CD4-positive, alpha-beta T cell treated with Interferon gamma for 1 hour (primary cell): ENCODE measurements at regions not wholly inside any gene's neighbourhood (a gene's known extent, or its start where the extent isn't known, plus 50 kb on each side); places are given as distances from the start of the nearest gene placed in this dataset.

Experiments used
- DNase-seq: peaks from one replicate; pipeline ENCODE4 v3.0.0-alpha.2; 2020

- no peak for DNase-seq
Measured at GRCh38 chr16:79366635-79367034, 233.9 kb downstream of the MAF start.

DNA sequence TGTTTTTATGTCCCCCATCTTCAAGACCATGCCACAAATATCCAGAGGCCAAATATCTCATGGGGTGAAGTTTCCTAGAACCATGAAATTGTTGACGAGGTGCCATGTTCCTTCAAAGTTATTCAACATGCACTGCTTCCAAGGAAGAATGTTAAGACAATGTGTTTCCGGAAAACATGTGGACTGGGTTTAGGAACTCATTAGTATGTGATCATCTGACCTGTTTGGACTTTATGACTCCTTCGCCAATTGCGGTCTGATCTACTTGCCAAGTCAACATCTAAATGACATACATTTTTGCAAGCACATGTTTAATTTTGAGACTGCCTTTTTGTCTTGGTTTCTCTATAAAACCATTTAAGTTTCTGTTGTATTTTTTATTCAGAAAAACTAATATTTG is 234.8 kb downstream of the MAF start:
- no peak for DNase-seq

- DNase-seq, result no peak
Measured at GRCh38 chr16:79363484-79363883, 237.1 kb downstream of the MAF start.

DNA sequence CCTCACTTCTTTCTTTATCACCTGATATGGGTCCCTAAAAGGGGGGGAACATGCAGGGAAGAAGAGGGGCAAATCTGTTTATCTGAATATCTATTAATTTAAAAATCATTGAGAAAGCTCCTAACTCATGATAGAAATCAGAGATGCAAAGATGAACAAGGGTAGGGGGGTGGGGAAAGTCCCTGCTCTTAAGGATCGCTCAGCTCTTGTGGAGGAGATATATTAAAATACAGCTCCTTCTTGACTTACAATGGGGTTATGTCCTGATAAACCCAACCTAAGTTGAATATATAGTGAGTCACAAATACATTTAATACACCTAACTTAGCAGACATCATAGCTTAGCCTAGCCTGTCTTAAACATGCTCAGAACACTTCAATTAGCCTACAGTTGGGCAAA is 237.5 kb downstream of the MAF start:
- DNase-seq, result no peak

GRCh38 chr16:79362300-79362970 is 238.1 kb downstream of the MAF start:
- DNase-seq, result no peak

DNA sequence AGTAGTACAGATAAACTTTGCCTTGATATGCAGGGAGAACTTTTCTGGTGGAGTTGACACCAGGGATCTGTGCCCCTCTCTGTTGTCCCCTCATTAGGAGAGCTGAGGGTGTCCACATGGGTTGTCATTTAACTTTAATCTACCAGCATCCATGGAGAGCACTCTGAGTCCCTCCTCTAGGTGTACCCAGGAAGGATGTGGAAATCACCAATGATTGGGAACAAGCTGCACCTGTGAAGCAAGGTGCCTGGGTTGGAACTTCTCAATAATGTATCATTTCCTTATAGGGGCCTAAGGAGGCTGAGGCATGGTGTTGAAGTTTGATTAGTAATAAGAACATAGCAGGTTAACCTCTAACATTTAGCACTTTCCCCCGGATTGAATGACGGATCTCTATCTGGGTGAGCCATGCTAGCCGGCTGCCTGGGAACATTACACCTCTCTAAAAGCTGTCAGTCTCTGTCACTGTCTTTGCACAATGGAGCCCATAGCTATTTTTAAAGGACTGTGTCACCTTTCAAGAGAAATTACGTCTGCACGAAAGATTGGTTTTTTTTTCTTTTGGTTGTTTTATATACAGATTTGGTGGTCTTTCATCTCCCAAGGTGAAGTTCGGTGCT is 239.3 kb downstream of the MAF start:
- no peak for DNase-seq

DNA sequence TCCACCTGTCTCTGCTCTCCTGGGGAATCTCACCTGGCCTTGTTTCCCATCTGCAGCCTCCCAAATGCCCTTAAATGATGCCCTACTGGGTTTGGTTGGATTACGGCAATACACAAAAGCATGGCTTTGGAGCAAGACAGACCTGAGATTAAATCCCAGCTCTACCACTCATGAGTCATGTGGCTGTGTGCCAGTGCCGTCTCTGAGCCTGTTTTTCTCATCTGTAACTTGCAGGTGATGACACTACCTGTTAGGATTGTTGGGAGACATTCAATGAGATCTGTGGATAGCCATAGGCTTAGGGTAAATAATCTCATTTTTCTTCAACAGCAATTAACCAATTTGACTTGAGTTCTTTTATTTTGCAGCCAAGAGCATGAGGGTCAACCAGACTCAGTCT is 240.3 kb downstream of the MAF start:
- no peak for DNase-seq

DNA sequence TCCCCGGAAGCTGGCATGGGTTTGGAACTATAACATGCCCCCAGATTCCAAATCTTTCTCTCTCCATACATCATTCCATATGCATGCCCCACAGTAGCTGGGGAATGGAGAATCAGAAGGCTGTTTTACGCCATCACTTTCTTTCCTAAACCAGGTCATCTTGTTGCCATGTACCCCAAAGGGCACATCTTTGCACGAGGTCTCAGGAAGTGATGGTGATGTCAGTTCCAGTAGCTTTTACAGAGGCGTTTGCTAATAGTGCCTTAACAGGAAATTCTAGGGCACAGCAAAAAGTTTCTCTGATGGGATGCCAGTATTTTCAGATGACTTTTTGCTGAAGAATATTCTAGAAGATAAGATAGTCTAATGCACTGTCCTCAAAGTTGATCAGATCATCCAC is 241.5 kb downstream of the MAF start:
- DNase-seq, result no peak

DNA sequence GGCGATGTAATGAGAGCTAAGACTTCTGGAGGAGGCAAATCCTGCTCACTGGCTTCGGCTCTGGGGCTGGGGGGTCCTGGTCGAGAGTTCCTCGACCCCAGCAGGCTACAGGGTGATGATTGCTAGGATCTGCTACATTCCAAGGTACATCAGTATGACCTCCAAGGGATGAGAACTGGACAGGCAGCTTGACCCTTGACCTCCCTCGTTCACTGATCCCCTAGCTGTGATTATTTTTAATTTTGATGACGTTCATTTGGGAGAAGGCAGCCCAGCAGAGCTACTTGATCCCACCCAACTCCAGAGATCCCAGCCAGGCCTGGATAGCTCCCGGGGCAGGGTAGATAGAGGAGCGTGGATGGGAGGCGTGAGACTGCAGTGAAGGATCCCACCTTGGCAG is 242.3 kb downstream of the MAF start:
- DNase-seq, result no peak

- DNase-seq, result no peak
Measured at GRCh38 chr16:79355600-79356358, 244.8 kb downstream of the MAF start.

DNA sequence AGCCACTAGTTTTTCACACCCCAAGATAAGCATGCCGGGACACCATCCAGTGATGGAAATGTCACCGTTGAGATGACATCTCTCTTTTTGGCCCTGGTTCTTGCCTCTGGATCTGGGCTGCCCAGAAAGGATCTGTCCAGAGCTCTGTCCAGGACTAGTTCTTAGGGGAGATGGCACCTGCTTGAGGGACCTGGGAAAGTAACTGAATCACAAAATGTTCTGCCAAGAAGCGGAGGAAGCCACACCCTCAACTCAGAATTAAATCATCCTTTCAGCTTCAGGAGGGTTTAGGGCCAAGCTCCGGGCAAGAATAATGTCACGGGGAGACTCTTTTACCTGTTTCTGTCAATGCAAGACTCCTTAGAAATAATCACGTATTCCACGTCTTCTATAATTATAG is 248.6 kb downstream of the MAF start:
- DNase-seq, result no peak

GRCh38 chr16:79349803-79350202 is 250.7 kb downstream of the MAF start:
- no peak for DNase-seq

DNA sequence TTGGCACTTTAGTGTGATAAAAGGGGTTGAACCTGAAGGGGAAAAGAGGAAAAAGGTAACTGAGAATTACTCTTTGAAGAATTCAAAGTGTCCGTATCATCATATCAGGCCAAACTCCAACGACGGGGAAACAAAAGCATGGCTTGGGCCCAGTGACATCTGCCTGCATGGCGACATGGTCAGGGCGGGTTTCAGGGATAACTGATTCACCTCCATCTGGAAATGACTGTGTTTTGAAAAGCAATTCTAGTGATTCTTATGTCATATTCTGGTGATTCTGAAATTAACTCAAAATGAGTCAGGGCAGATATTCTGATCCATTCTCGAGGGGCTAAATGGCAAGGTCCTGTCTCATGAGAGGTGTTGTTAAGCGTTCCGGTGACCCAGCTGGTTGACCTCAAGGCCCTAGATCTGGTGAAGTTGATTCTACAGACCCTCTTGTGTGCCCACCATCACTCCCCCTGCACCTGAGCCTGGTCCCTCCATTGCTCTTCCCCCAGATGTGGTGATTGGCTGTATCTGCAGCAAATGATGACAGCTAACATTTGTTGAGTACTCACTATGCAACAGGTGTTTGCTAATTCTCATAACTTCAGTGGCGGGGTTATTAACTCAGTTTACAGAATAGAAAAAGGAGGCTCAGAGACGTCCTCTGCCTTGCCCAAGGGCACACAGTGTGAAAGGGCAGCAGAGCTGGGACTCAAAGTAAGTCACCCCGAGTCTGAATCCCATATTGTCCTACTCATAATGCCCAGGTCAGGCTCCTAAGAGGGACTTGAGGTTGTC is 251.8 kb downstream of the MAF start:
- DNase-seq, result no peak

- no peak for DNase-seq
Measured at GRCh38 chr16:79347277-79347676, 253.3 kb downstream of the MAF start.

GRCh38 chr16:79339863-79340262 is 260.7 kb downstream of the MAF start:
- DNase-seq, result no peak

DNA sequence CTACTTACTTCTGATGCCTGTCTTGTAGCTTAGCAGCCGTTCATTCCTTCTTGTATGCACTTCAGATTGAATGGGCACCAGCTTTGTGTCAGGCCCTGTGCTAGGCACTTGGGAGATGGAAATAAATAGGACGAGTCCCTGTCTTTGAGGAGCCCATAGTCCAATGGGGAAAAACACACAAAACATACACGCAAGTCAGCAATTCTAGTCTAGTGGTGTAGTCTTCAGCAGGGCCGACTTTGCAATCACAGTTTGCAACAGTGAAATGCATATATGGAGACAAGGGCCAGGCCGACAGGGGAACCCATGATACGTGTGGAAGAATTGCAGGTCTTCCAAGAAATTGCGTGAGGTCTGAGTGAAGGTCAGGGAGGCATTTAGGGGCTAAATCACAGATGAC is 262.6 kb downstream of the MAF start:
- no peak for DNase-seq

GRCh38 chr16:79336437-79337229 is 263.9 kb downstream of the MAF start:
- DNase-seq, result no peak

GRCh38 chr16:79334127-79334526 is 266.4 kb downstream of the MAF start:
- DNase-seq, result no peak

GRCh38 chr16:79331066-79331465 is 269.5 kb downstream of the MAF start:
- DNase-seq, result no peak

DNA sequence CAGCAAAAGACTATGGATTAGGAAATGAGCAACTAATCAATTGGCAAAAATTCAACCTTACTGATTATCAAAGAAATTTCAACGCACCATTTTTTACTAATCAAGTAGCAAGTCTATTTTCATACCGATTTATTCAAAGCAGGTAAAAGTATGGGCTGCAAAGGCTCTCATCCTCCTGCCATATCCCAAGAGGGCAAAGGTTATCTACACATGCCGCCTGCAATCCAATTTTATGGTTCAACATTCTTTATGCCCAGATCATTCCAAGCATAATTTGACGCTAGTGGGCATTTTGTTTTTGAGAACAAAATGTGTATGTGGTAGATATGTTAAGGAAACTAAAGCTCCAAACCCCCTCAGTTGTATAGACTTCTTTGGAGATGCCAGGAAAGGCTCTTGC is 270.6 kb downstream of the MAF start:
- no peak for DNase-seq

DNA sequence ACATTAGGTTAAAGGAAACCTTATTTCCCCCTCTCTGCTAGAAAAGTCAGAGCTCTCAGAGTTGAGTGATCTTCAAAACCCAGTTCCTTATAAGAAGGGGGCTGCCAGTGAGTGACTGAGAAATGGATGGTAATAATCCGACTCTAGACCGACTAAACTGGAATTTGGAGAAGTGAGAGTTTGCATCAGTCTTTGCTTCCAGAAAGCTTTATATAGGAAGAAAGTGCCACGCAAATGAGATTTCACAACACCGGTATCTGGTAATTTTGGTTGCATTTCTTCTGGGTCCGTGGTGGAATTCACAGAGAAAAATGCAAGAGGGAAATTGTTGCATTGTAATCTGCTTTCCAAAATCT is 271.4 kb downstream of the MAF start:
- no peak for DNase-seq

DNA sequence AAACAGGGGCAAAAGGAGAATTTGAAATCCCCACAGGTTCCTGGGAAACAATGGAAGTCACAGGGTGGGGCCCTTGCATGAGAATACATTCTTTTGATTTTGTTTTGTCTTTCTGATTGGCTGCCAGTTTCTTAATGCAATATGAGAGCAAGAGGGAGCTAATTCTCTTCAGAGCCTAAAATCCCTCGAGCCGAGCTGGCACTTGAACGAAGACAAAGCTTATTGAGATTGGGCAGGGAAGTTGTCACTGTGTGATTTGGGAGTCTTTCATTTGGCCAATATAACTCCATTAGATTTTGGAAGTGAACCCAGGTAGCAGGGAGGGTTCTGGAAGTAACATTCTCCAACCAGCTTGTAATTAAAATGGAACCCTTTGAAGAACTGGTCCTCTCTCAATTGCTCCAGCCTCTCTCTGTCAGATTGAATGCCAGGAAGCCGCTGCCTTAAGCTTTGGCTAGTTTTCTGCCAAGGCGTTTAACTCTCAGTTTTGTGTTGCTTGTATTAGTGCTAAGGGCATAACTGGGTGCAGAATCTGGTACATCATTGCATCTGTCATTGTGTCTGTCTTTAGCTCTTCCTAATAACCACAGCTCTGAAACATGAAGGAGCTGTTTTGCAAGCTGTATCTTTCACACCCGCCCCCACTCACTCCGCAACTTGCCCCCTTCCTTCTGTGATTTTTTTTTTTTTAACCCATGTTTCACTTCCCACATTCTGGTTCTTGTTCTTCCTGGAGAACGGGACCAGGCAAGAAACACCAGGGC is 272.0 kb downstream of the MAF start:
- no peak for DNase-seq
